GM12878 (cell line): ENCODE measurements at regions not wholly inside any gene's neighbourhood (a gene's known extent, or its start where the extent isn't known, plus 50 kb on each side); places are given as distances from the start of the nearest gene placed in this dataset.
A peak's percentile ranks its signal among the peaks of the same experiment; 100 is the strongest.

Source experiments
- ATAC-seq: fragments of 200-7000 bp; cut with Tn5 transposase; 3 replicates; pipeline ENCODE4 v1.9.1; 2020; ENCODE audit warnings: mild to moderate bottlenecking, moderate library complexity
- BruUV-seq: library from RNA; stranded (reverse); fragments of 400-500 nt; replicated peaks from 2 replicates; lab custom pipeline; 2021; lab: Mats Ljungman, UMichigan
- CTCF ChIA-PET: fragments of 300-600 bp; sonication (Branson Sonifier 250); formaldehyde crosslinking; extraction: SDS; loops from one replicate; lab custom pipeline; 2021; ENCODE audit warnings: inconsistent platforms; lab: Yijun Ruan, JAX
- POLR2A ChIA-PET: fragments of 350-600 bp; formaldehyde crosslinking; extraction: SDS; loops from one replicate; lab custom pipeline; 2021; ENCODE audit warnings: inconsistent platforms; lab: Charles Lee
- RAD21 ChIA-PET: fragments of 300-600 bp; sonication (Branson Sonifier 250); formaldehyde crosslinking; loops from one replicate; lab custom pipeline; 2023; ENCODE audit warnings: antibody characterized with exemption; ENCODE audit not compliant: unreplicated experiment; lab: Charles Lee
- SMC1A ChIA-PET: fragments of 300-600 bp; sonication (Branson Sonifier 250); formaldehyde crosslinking; loops from one replicate; lab custom pipeline; 2023; ENCODE audit not compliant: unreplicated experiment, uncharacterized antibody; lab: Charles Lee
- DNase-seq: peaks from one replicate; pipeline ENCODE4 v3.0.0-alpha.2; 2011; ENCODE audit warnings: low read depth, low spot score
- FAIRE-seq: peaks from 3 replicates; lab custom pipeline; 2011; peaks lifted over from hg19 to GRCh38; lab: Jason Lieb, UNC
- H2AFZ ChIP-seq: 2 replicates; pipeline ENCODE4 v1.6.0; 2011; ENCODE audit warnings: low read depth, low read length, control low read depth; ENCODE audit not compliant: control insufficient read depth
- H3K27ac ChIP-seq: 2 replicates; pipeline ENCODE4 v1.5.1; 2011; ENCODE audit warnings: control low read depth; ENCODE audit not compliant: control insufficient read depth, insufficient read depth
- H3K27me3 ChIP-seq, 2 experiments: replicated peaks in 1 of 2; 2 replicates each; pipeline versions ENCODE4 v1.6.0 to v1.6.1; 2011; ENCODE audit warnings: low read length in 1 of 2; ENCODE audit not compliant: control insufficient read depth in 2 of 2, insufficient read depth in 2 of 2
- H3K36me3 ChIP-seq, 2 experiments: 2 replicates each; pipeline ENCODE4 v1.5.1; 2011; ENCODE audit warnings: low read length in 1 of 2; ENCODE audit not compliant: control insufficient read depth in 2 of 2, insufficient read depth in 2 of 2
- H3K4me1 ChIP-seq: 2 replicates; pipeline ENCODE4 v1.6.1; 2011; ENCODE audit warnings: mild to moderate bottlenecking, low read length, moderate library complexity, mixed read lengths; ENCODE audit not compliant: control insufficient read depth, insufficient read depth
- H3K4me2 ChIP-seq: 2 replicates; pipeline ENCODE4 v1.6.0; 2011; ENCODE audit warnings: control low read depth; ENCODE audit not compliant: control insufficient read depth, insufficient read depth
- H3K4me3 ChIP-seq: fragments of 200-600 bp; sonication (generic); 2 replicates; pipeline ENCODE4 v1.5.1; 2016
- H3K79me2 ChIP-seq: 2 replicates; pipeline ENCODE4 v1.6.0; 2011; ENCODE audit warnings: low read length; ENCODE audit not compliant: control insufficient read depth, insufficient read depth
- H3K9ac ChIP-seq: 2 replicates; pipeline ENCODE4 v1.8.0; 2011; ENCODE audit warnings: low read length, control low read depth, mixed read lengths; ENCODE audit not compliant: control insufficient read depth, insufficient read depth
- H3K9me3 ChIP-seq: replicated peaks from 3 replicates; pipeline ENCODE4 v1.5.1; 2011; ENCODE audit warnings: mild to moderate bottlenecking, low read length; ENCODE audit not compliant: control insufficient read depth, insufficient read depth
- H4K20me1 ChIP-seq: 2 replicates; pipeline ENCODE4 v1.6.0; 2011; ENCODE audit not compliant: control insufficient read depth, insufficient read depth
- ATF7 ChIP-seq: fragments of 450-650 bp; IDR thresholded peaks from 2 replicates; pipeline ENCODE4 v1.6.1; 2016; ENCODE audit warnings: low read depth, mild to moderate bottlenecking
- DPF2 ChIP-seq: fragments of 450-650 bp; IDR thresholded peaks from 2 replicates; pipeline ENCODE4 v1.6.1; 2017; ENCODE audit warnings: mild to moderate bottlenecking
- E2F4 ChIP-seq: IDR thresholded peaks from 2 replicates; pipeline ENCODE4 v1.6.1; 2012; ENCODE audit warnings: low read depth, low read length, improper control_type of control experiment
- EP300 ChIP-seq, 2 experiments: fragments of 150-350 bp in 1 of 2; IDR thresholded peaks; 2 replicates each; pipeline ENCODE4 v1.6.1; 2011 to 2012; ENCODE audit warnings: low read depth in 2 of 2, low read length in 2 of 2, borderline replicate concordance in 1 of 2, improper control_type of control experiment in 1 of 2, inconsistent platforms in 1 of 2; ENCODE audit not compliant: control insufficient read depth in 1 of 2
- HCFC1 ChIP-seq: fragments of 150-350 bp; IDR thresholded peaks from 2 replicates; pipeline ENCODE4 v1.6.1; 2014; ENCODE audit warnings: low read length
- IRF3 ChIP-seq: fragments of 450-650 bp; IDR thresholded peaks from 2 replicates; pipeline ENCODE4 v1.6.1; 2014; ENCODE audit warnings: mild to moderate bottlenecking
- IRF4 ChIP-seq: IDR thresholded peaks from 2 replicates; pipeline ENCODE4 v1.6.1; 2011; ENCODE audit warnings: low read depth, low read length
- JUNB ChIP-seq: IDR thresholded peaks from 2 replicates; pipeline ENCODE4 v1.6.1; 2016; ENCODE audit warnings: antibody characterized with exemption, mild to moderate bottlenecking
- MTA2 ChIP-seq: fragments of 450-650 bp; IDR thresholded peaks from 2 replicates; pipeline ENCODE4 v1.6.1; 2016; ENCODE audit warnings: low read depth, mild to moderate bottlenecking, moderate library complexity
- NFXL1 ChIP-seq: fragments of 450-650 bp; IDR thresholded peaks from 2 replicates; pipeline ENCODE4 v1.6.1; 2017; ENCODE audit warnings: antibody characterized with exemption, mild to moderate bottlenecking, borderline replicate concordance
- PKNOX1 ChIP-seq: fragments of 450-650 bp; IDR thresholded peaks from 2 replicates; pipeline ENCODE4 v1.6.1; 2016; ENCODE audit warnings: mild to moderate bottlenecking
- POLR2A ChIP-seq: IDR thresholded peaks from 2 replicates; pipeline ENCODE4 v1.6.1; 2011; ENCODE audit warnings: low read depth, mild to moderate bottlenecking, low read length
- RELA ChIP-seq: fragments of 450-650 bp; IDR thresholded peaks from 2 replicates; pipeline ENCODE4 v1.8.0; 2014; ENCODE audit warnings: borderline replicate concordance; ENCODE audit not compliant: partially characterized antibody
- SPI1 ChIP-seq: IDR thresholded peaks from 2 replicates; pipeline ENCODE4 v1.6.1; 2011; ENCODE audit warnings: low read depth, mild to moderate bottlenecking, low read length, moderate library complexity, borderline replicate concordance; ENCODE audit not compliant: insufficient read depth
- SUZ12 ChIP-seq: fragments of 200-600 bp; sonication (generic); IDR thresholded peaks from one replicate; pipeline ENCODE4 v1.6.1; 2018; ENCODE audit warnings: antibody characterized with exemption, mild to moderate bottlenecking; ENCODE audit not compliant: unreplicated experiment
- TCF7 ChIP-seq: IDR thresholded peaks from 2 replicates; pipeline ENCODE4 v1.6.1; 2014; ENCODE audit warnings: antibody characterized with exemption, borderline replicate concordance
- ZBTB33 ChIP-seq: fragments of 450-650 bp; IDR thresholded peaks from 2 replicates; pipeline ENCODE4 v1.6.1; 2017; ENCODE audit warnings: mild to moderate bottlenecking
- ZNF24 ChIP-seq: fragments of 450-650 bp; IDR thresholded peaks from 2 replicates; pipeline ENCODE4 v1.6.1; 2017; ENCODE audit warnings: antibody characterized with exemption, mild to moderate bottlenecking
- ZNF384 ChIP-seq: IDR thresholded peaks from 2 replicates; pipeline ENCODE4 v1.6.1; 2012; ENCODE audit warnings: low read depth, mild to moderate bottlenecking, low read length, improper control_type of control experiment, borderline replicate concordance
- WGBS: methylation state at CpG from one replicate; pipeline ENCODE4 v1.1.6; 2016; ENCODE audit warnings: low lambda C conversion rate; ENCODE audit not compliant: insufficient replicate concordance, insufficient coverage; ENCODE audit errors: missing lambda C conversion rate; 5-methylcytosine and 5-hydroxymethylcytosine counted together
- in situ Hi-C: fragments of 300-500 bp; cut with MboI; formaldehyde crosslinking; loops from 9 replicates; pipeline ENCODE4 v1.14.3; 2018; ENCODE audit warnings: mixed read lengths
- intact Hi-C: fragments of 100-400 bp; cut with micrococcal nuclease; formaldehyde crosslinking; loops from one replicate; pipeline ENCODE4 v1.14.2; 2022; ENCODE audit not compliant: unreplicated experiment

- no peak for TF ChIP-seq RELA
- no peak for TF ChIP-seq SUZ12
- TF ChIP-seq NFXL1, result no peak
- TF ChIP-seq ZBTB33, result no peak
- TF ChIP-seq POLR2A, result no peak
- TF ChIP-seq, all 136 proteins: peak for 0
Measured at GRCh38 chr5:35442885-35443639, 174.6 kb upstream of the SPEF2 start (continued).

GRCh38 chr5:35440409-35440808 lies 177.3 kb upstream of the SPEF2 start:
- 25% methylated on average over 2 of the region's 2 CpGs for WGBS
- no peak for FAIRE-seq
- in situ Hi-C loops, result no loop called here
- no peak for TF ChIP-seq ZNF384
- peak; percentile 93 for TF ChIP-seq SPI1
- 0 out of 4 replicates have a peak, but pooled peaks of 1 of the 2 experiments have one; percentile 22 for TF ChIP-seq EP300 (IDR thresholded peaks at IDR 0.05; ENCODE audit: borderline replicate concordance in 1 of 2, control insufficient read depth in 1 of 2, low read depth in 2 of 2, low read length in 2 of 2)
- TF ChIP-seq TCF7, result no peak
- no peak for TF ChIP-seq JUNB
- TF ChIP-seq MTA2, result no peak
- TF ChIP-seq PKNOX1, result peak; percentile 78
- TF ChIP-seq ZNF24, result peak; percentile 58; the same call in 1 of the 2 replicates
- no peak for TF ChIP-seq E2F4
- no peak for TF ChIP-seq RELA
- no peak for TF ChIP-seq IRF3
- no peak for TF ChIP-seq HCFC1
- TF ChIP-seq ATF7, result no peak
- 0 out of 2 replicates have a peak, but pooled peaks have one; percentile 18 for TF ChIP-seq DPF2
- 0 out of 2 replicates have a peak, but pooled peaks have one; percentile 52 for TF ChIP-seq IRF4

More at GRCh38 chr5:35440409-35440808, 177.3 kb upstream of the SPEF2 start:
- Histone ChIP-seq H3K27me3 (no peaks in the 10 kb centered on the region), H3K36me3 (no peaks in the 10 kb centered on the region), H3K4me2 (no peak overlapping the region), H3K79me2 (no peaks in the 10 kb centered on the region), H3K4me3 (no peak overlapping the region), H2AFZ (no peak overlapping the region), H3K9me3 (no peaks in the 10 kb centered on the region; the same call in 2 of the 3 replicates), H3K27ac (no peak overlapping the region), H4K20me1 (no peaks in the 10 kb centered on the region), H3K9ac (no peak overlapping the region), H3K4me1 (no peaks in the 10 kb centered on the region)
- ChIA-PET CTCF (no interaction called here), RAD21 (no interaction called here), POLR2A (no interaction called here), SMC1A (interaction anchor here (6.1 kb wide), 1 partner anchor 212 kb away, joined by 90 read pairs; the partner anchor contains the start of gene PRLR)
- intact Hi-C loops, result no loop called here
- peak; percentile 55 for ATAC-seq
- DNase-seq, result no peak
- no TSS peak for BruUV-seq
